ENCODE measurements at regions not wholly inside any gene's neighbourhood (a gene's known extent, or its start where the extent isn't known, plus 50 kb on each side); places are given as distances from the start of the nearest gene placed in this dataset.

GRCh38 chr9:86434039-86434726 is 80.0 kb upstream of the TUT7 start:
- TF ChIP-seq CTCF (conservative IDR thresholded peaks at IDR 0.05) (peak; percentile 89), EZH2 (IDR thresholded peaks at IDR 0.05; ENCODE audit: low read depth) (no peak)

Measured in PC-9 (cell line).